Liver (tissue), 8 donors: ENCODE measurements at regions not wholly inside any gene's neighbourhood (a gene's known extent, or its start where the extent isn't known, plus 50 kb on each side); places are given as distances from the start of the nearest gene placed in this dataset.

Source experiments
- DNase-seq: peaks from one replicate; pipeline ENCODE4 v3.0.0-alpha.2; 2017; ENCODE audit warnings: low spot score
- H3K27ac ChIP-seq, 2 donors: one replicate each; pipeline ENCODE4 v1.7.0; 2013; ENCODE audit warnings: inconsistent platforms in 2 of 2, low read length in 2 of 2, control low read depth in 1 of 2, low read depth in 1 of 2, mild to moderate bottlenecking in 1 of 2
- H3K27me3 ChIP-seq, 4 donors: one replicate each; pipeline versions ENCODE4 v1.6.1 to v1.7.0; 2013; ENCODE audit warnings: low read length in 3 of 4, inconsistent platforms in 1 of 4, mild to moderate bottlenecking in 1 of 4, moderate library complexity in 1 of 4; ENCODE audit not compliant: control insufficient read depth in 4 of 4, insufficient read depth in 4 of 4
- H3K36me3 ChIP-seq, 4 donors: one replicate each; pipeline versions ENCODE4 v1.6.1 to v1.7.0; 2013; ENCODE audit warnings: low read length in 3 of 4, mild to moderate bottlenecking in 3 of 4, low read depth in 1 of 4, moderate library complexity in 1 of 4; ENCODE audit not compliant: control insufficient read depth in 4 of 4, insufficient read depth in 3 of 4
- H3K4me1 ChIP-seq, 4 donors: one replicate each; pipeline versions ENCODE4 v1.6.1 to v1.7.0; 2013; ENCODE audit warnings: low read length in 3 of 4, mild to moderate bottlenecking in 3 of 4, moderate library complexity in 1 of 4; ENCODE audit not compliant: control insufficient read depth in 4 of 4, insufficient read depth in 4 of 4
- H3K4me3 ChIP-seq, 3 donors: one replicate each; pipeline versions ENCODE4 v1.6.1 to v1.7.0; 2013; ENCODE audit warnings: low read length in 3 of 3, control low read depth in 1 of 3, low read depth in 1 of 3, mild to moderate bottlenecking in 1 of 3
- H3K9ac ChIP-seq, 2 donors: one replicate each; pipeline ENCODE4 v1.7.0; 2013; ENCODE audit warnings: low read length in 2 of 2, mild to moderate bottlenecking in 2 of 2, moderate library complexity in 2 of 2, control low read depth in 1 of 2, low read depth in 1 of 2
- H3K9me3 ChIP-seq, 4 donors: one replicate each; pipeline versions ENCODE4 v1.6.1 to v1.7.0; 2013; ENCODE audit warnings: low read length in 3 of 4; ENCODE audit not compliant: control insufficient read depth in 4 of 4
- EGR1 ChIP-seq, 2 donors: IDR thresholded peaks; 2 replicates each; pipeline ENCODE4 v1.6.1; 2016 to 2018; ENCODE audit warnings: antibody characterized with exemption in 2 of 2, low read depth in 2 of 2
- FOXA1 ChIP-seq: IDR thresholded peaks from 2 replicates; pipeline ENCODE4 v1.6.1; 2016; ENCODE audit warnings: antibody characterized with exemption
- GABPA ChIP-seq, 2 donors: IDR thresholded peaks in 1 of 2; conservative IDR thresholded peaks in 1 of 2; 2 replicates each; pipeline ENCODE4 v1.6.1; 2016; ENCODE audit warnings: antibody characterized with exemption in 2 of 2, mild to moderate bottlenecking in 1 of 2, moderate library complexity in 1 of 2
- HNF4A ChIP-seq, 2 donors: conservative IDR thresholded peaks; 2 replicates each; pipeline ENCODE4 v1.6.1; 2016; ENCODE audit warnings: antibody characterized with exemption in 2 of 2, mild to moderate bottlenecking in 2 of 2
- HNF4G ChIP-seq: IDR thresholded peaks from 2 replicates; pipeline ENCODE4 v1.6.1; 2016; ENCODE audit warnings: antibody characterized with exemption
- JUND ChIP-seq, 2 donors: IDR thresholded peaks; 2 replicates each; pipeline ENCODE4 v1.6.1; 2016; ENCODE audit warnings: antibody characterized with exemption in 2 of 2
- MAX ChIP-seq: IDR thresholded peaks from 2 replicates; pipeline ENCODE4 v1.6.1; 2016; ENCODE audit warnings: antibody characterized with exemption
- NR2F2 ChIP-seq: IDR thresholded peaks from 2 replicates; pipeline ENCODE4 v1.6.1; 2016; ENCODE audit warnings: antibody characterized with exemption
- RAD21 ChIP-seq, 2 donors: IDR thresholded peaks; 2 replicates each; pipeline ENCODE4 v1.6.1; 2016; ENCODE audit warnings: antibody characterized with exemption in 2 of 2, mild to moderate bottlenecking in 2 of 2
- RXRA ChIP-seq, 2 donors: IDR thresholded peaks; 2 replicates each; pipeline ENCODE4 v1.6.1; 2017 to 2018; ENCODE audit warnings: antibody characterized with exemption in 2 of 2, mild to moderate bottlenecking in 1 of 2
- SP1 ChIP-seq: IDR thresholded peaks from 2 replicates; pipeline ENCODE4 v1.6.1; 2018; ENCODE audit warnings: antibody characterized with exemption, mild to moderate bottlenecking
- TAF1 ChIP-seq: conservative IDR thresholded peaks from 2 replicates; pipeline ENCODE4 v1.6.1; 2016; ENCODE audit warnings: antibody characterized with exemption, mild to moderate bottlenecking
- YY1 ChIP-seq: IDR thresholded peaks from 2 replicates; pipeline ENCODE4 v1.6.1; 2016; ENCODE audit warnings: antibody characterized with exemption, mild to moderate bottlenecking
- ZBTB33 ChIP-seq: IDR thresholded peaks from 2 replicates; pipeline ENCODE4 v1.6.1; 2016; ENCODE audit warnings: antibody characterized with exemption
- WGBS: extraction: QIAGEN DNeasy Blood & Tissue Kit; methylation state at CpG from one replicate; pipeline ENCODE4 v1.1.7; 2013; 5-methylcytosine and 5-hydroxymethylcytosine counted together
- TF ChIP-seq, protein P1 (sequence below): IDR thresholded peaks from 2 replicates; pipeline ENCODE4 v1.6.1; 2016; ENCODE audit warnings: antibody characterized with exemption
- TF ChIP-seq, protein P2 (sequence below): fragments of 150-350 bp; IDR thresholded peaks from 2 replicates; pipeline ENCODE4 v1.5.1; 2017; ENCODE audit warnings: improper control_type of control experiment, low read depth, low read length; ENCODE audit not compliant: missing input control
- TF ChIP-seq, protein P3 (sequence below): IDR thresholded peaks from 2 replicates; pipeline ENCODE4 v1.6.1; 2016; ENCODE audit warnings: antibody characterized with exemption, mild to moderate bottlenecking
- donor health status: healthy.
- donor health status: healthy.
- donor health status: healthy.
- donor health status: healthy.
- donor health status: healthy.

DNA sequence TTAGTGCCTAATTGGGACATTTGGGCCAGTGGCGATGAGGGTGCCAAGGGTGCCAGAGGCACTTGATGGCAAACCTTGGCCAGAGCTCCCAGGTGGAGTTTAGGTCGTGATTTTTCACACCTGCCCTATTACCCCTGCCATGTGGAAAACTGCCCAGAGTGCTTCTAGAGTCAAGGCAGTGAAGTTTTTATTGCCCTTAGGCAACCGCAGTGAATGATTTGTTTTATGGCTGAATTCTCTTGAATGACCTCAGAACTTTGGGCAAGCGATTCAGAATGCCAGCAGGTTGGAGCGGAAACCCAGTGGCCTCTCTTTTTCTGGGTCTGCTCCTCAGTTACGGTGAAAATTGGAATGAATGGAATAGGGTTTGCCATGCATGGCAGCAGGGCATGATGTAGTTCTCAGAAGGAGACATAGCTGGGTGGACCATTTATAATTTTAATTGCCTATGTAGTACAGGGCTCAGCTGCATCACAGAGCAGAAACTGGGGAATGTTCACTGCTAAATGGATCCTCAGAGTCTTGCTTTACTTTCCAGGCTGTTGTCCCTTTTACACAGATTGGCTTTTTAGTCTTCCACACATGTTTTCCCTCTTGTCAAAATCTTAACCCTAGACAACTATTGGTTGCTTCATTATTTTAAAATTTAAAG is 820.0 kb upstream of the SEMA6A start:
- H3K9ac ChIP-seq = no peak overlapping the region
- WGBS = 73% methylated on average over 6 of the region's 6 CpGs
- H3K27me3 ChIP-seq = no peaks in the 10 kb centered on the region
- H3K9me3 ChIP-seq = no peaks in the 10 kb centered on the region
- no peak overlapping the region for H3K27ac ChIP-seq
- no peaks in the 10 kb centered on the region for H3K4me1 ChIP-seq
- H3K36me3 ChIP-seq = no peaks in the 10 kb centered on the region
- DNase-seq = no peak
- no peak overlapping the region for H3K4me3 ChIP-seq
- TF ChIP-seq MAX (no peak), JUND (IDR thresholded peaks at IDR 0.05) (no peak), TAF1 (no peak), GABPA (IDR thresholded peaks at IDR 0.05 in 1 of 2, conservative IDR thresholded peaks at IDR 0.05 in 1 of 2) (no peak), YY1 (no peak), NR2F2 (no peak)
- TF ChIP-seq, protein P1, sequence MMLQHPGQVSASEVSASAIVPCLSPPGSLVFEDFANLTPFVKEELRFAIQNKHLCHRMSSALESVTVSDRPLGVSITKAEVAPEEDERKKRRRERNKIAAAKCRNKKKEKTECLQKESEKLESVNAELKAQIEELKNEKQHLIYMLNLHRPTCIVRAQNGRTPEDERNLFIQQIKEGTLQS = no peak

DNA sequence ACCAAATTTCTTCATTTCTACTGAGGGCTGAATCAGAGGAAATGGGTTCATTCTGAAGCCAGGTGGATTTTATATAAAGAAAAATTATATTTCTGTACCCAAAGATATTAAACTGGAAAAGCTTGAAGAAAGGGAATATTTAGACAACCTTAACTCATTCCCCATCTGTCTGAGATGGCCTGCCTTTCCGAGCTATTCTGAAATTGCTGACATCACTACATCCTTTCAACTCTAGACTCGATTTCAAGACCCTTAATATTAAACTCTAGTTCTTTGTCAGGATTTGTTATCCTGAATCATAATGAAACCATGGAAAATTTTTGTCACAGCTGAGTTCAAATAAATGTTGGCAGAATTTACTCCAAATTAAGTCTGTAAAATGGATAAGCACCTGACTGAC is 818.5 kb upstream of the SEMA6A start:
- WGBS = 69% methylated on average over 2 of the region's 2 CpGs
- no peaks in the 10 kb centered on the region for H3K9me3 ChIP-seq
- DNase-seq = no peak
- H3K27me3 ChIP-seq = no peaks in the 10 kb centered on the region
- no peak overlapping the region for H3K27ac ChIP-seq
- H3K9ac ChIP-seq = no peak overlapping the region
- H3K36me3 ChIP-seq = no peaks in the 10 kb centered on the region
- no peaks in the 10 kb centered on the region for H3K4me1 ChIP-seq
- no peak overlapping the region for H3K4me3 ChIP-seq
- TF ChIP-seq HNF4G = no peak
- TF ChIP-seq, protein P2, sequence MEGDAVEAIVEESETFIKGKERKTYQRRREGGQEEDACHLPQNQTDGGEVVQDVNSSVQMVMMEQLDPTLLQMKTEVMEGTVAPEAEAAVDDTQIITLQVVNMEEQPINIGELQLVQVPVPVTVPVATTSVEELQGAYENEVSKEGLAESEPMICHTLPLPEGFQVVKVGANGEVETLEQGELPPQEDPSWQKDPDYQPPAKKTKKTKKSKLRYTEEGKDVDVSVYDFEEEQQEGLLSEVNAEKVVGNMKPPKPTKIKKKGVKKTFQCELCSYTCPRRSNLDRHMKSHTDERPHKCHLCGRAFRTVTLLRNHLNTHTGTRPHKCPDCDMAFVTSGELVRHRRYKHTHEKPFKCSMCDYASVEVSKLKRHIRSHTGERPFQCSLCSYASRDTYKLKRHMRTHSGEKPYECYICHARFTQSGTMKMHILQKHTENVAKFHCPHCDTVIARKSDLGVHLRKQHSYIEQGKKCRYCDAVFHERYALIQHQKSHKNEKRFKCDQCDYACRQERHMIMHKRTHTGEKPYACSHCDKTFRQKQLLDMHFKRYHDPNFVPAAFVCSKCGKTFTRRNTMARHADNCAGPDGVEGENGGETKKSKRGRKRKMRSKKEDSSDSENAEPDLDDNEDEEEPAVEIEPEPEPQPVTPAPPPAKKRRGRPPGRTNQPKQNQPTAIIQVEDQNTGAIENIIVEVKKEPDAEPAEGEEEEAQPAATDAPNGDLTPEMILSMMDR = no peak
- no peak for TF ChIP-seq SP1
- no peak for TF ChIP-seq TAF1
- TF ChIP-seq MAX = no peak
- no peak for TF ChIP-seq ZBTB33
- TF ChIP-seq, protein P1 = no peak
- no peak for TF ChIP-seq RXRA (IDR thresholded peaks at IDR 0.05)
- no peak for TF ChIP-seq JUND (IDR thresholded peaks at IDR 0.05)
- TF ChIP-seq YY1 = no peak
- TF ChIP-seq, protein P3, sequence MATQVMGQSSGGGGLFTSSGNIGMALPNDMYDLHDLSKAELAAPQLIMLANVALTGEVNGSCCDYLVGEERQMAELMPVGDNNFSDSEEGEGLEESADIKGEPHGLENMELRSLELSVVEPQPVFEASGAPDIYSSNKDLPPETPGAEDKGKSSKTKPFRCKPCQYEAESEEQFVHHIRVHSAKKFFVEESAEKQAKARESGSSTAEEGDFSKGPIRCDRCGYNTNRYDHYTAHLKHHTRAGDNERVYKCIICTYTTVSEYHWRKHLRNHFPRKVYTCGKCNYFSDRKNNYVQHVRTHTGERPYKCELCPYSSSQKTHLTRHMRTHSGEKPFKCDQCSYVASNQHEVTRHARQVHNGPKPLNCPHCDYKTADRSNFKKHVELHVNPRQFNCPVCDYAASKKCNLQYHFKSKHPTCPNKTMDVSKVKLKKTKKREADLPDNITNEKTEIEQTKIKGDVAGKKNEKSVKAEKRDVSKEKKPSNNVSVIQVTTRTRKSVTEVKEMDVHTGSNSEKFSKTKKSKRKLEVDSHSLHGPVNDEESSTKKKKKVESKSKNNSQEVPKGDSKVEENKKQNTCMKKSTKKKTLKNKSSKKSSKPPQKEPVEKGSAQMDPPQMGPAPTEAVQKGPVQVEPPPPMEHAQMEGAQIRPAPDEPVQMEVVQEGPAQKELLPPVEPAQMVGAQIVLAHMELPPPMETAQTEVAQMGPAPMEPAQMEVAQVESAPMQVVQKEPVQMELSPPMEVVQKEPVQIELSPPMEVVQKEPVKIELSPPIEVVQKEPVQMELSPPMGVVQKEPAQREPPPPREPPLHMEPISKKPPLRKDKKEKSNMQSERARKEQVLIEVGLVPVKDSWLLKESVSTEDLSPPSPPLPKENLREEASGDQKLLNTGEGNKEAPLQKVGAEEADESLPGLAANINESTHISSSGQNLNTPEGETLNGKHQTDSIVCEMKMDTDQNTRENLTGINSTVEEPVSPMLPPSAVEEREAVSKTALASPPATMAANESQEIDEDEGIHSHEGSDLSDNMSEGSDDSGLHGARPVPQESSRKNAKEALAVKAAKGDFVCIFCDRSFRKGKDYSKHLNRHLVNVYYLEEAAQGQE = no peak
- TF ChIP-seq GABPA (IDR thresholded peaks at IDR 0.05 in 1 of 2, conservative IDR thresholded peaks at IDR 0.05 in 1 of 2) = no peak
- no peak for TF ChIP-seq HNF4A (conservative IDR thresholded peaks at IDR 0.05)
- no peak for TF ChIP-seq FOXA1
- TF ChIP-seq EGR1 (IDR thresholded peaks at IDR 0.05; ENCODE audit: low read depth in 2 of 2) = no peak
- no peak for TF ChIP-seq RAD21 (IDR thresholded peaks at IDR 0.05)
